Effector memory CD8-positive, alpha-beta T cell (primary cell): ENCODE measurements at regions not wholly inside any gene's neighbourhood (a gene's known extent, or its start where the extent isn't known, plus 50 kb on each side); places are given as distances from the start of the nearest gene placed in this dataset.

ENCODE experiments used
- ATAC-seq: fragments of 150-1000 bp; cut with Tn5 transposase; replicated peaks from 2 replicates; pipeline ENCODE4 v1.10.0; 2021; ENCODE audit warnings: mild to moderate bottlenecking, moderate library complexity
- DNase-seq, 3 experiments: peaks; one replicate each; pipeline ENCODE4 v3.0.0; 2021
- H3K27ac Mint-ChIP-seq, 2 donors: one replicate each; pipeline ENCODE4 v1.8.0; 2022; ENCODE audit warnings: mild to moderate bottlenecking in 2 of 2, mixed read lengths in 2 of 2, moderate library complexity in 2 of 2
- H3K27me3 Mint-ChIP-seq, 2 donors: one replicate each; pipeline ENCODE4 v1.8.0; 2022; ENCODE audit warnings: mixed read lengths in 2 of 2
- H3K36me3 Mint-ChIP-seq: one replicate; pipeline ENCODE4 v1.8.0; 2022; ENCODE audit warnings: mild to moderate bottlenecking, moderate library complexity, mixed read lengths; ENCODE audit not compliant: insufficient read depth
- H3K4me1 Mint-ChIP-seq, 2 donors: one replicate each; pipeline ENCODE4 v1.8.0; 2022; ENCODE audit warnings: low read depth in 2 of 2, mixed read lengths in 2 of 2
- H3K4me3 Mint-ChIP-seq, 2 donors: one replicate each; pipeline ENCODE4 v1.8.0; 2022; ENCODE audit warnings: mild to moderate bottlenecking in 2 of 2, mixed read lengths in 2 of 2, moderate library complexity in 2 of 2
- H3K9me3 Mint-ChIP-seq, 2 donors: one replicate each; pipeline ENCODE4 v1.8.0; 2022; ENCODE audit warnings: mixed read lengths in 2 of 2

- no peaks in the 10 kb centered on the region for H3K36me3 Mint-ChIP-seq
- ATAC-seq (no peak), DNase-seq (no peak)
- H3K9me3 Mint-ChIP-seq: peaks cover 0 to 2% of the 10 kb centered on the region in 2 donors
- no peak overlapping the region for H3K4me3 Mint-ChIP-seq
- no peaks in the 10 kb centered on the region for H3K4me1 Mint-ChIP-seq
- no peak overlapping the region for H3K27ac Mint-ChIP-seq
- H3K27me3 Mint-ChIP-seq: peaks cover 0 to 4% of the 10 kb centered on the region in 2 donors
Observed at GRCh38 chr3:64353226-64353625, 128.0 kb upstream of the PRICKLE2 start.

GRCh38 chr3:64352639-64352992 is 127.3 kb upstream of the PRICKLE2 start:
- Mint-ChIP-seq H3K4me3 (no peak overlapping the region), H3K9me3 (peaks cover 0 to 2% of the 10 kb centered on the region in 2 donors), H3K27me3 (peaks cover 0 to 7% of the 10 kb centered on the region in 2 donors), H3K36me3 (no peaks in the 10 kb centered on the region), H3K4me1 (no peaks in the 10 kb centered on the region), H3K27ac (no peak overlapping the region)
- DNase-seq (no peak), ATAC-seq (no peak)

DNA sequence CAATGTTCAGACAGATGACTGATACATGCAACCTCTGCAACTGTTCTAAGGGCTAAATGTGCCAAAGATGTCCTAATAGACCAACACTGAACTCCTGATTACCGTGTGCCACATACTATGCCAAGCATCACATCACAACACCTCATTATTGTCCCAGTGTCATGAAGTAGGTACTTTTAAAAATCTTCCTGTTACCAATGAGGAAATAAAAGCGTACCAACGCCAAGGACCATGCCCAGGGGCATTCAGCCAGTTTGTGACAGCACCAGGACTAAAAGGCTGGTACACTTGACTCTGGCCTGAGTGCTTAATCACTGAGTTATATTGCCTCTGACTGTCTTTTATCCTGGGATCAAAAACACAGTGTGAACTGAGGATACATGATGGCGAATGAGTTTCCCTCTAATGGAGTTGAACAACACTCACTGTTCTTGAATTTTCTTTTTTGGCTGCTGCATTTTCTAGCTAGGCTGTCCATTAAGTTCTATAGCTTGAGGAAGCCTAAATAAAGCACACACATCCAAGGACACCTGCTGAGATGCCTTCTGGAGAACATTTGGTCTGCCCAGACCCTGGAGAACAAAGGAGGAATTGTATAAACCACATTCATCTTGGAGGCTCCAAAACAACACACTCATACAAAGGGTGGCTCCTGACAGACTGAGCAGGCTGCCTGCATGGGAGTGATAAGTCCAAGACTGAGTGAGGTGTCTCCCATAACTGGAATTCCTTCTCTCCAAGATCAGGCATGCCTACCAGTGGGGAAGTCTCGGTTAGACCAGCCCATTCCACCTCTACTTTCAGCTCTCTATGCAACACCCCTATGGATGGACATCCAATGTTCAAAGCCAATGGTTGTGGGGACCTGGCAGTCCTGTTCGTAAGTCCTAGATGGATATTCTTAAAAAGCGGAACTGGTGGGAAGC is 126.7 kb upstream of the PRICKLE2 start:
- H3K27me3 Mint-ChIP-seq: peaks cover 0 to 7% of the 10 kb centered on the region in 2 donors
- no peak overlapping the region for H3K27ac Mint-ChIP-seq
- no peaks in the 10 kb centered on the region for H3K9me3 Mint-ChIP-seq
- H3K36me3 Mint-ChIP-seq: no peaks in the 10 kb centered on the region
- no peak for DNase-seq
- ATAC-seq: no peak
- H3K4me1 Mint-ChIP-seq: no peaks in the 10 kb centered on the region
- H3K4me3 Mint-ChIP-seq: no peak overlapping the region

- H3K4me1 Mint-ChIP-seq: no peaks in the 10 kb centered on the region
- H3K4me3 Mint-ChIP-seq: no peak overlapping the region
- H3K36me3 Mint-ChIP-seq: no peaks in the 10 kb centered on the region
- H3K9me3 Mint-ChIP-seq: peaks cover 0 to 5% of the 10 kb centered on the region in 2 donors
- H3K27ac Mint-ChIP-seq: no peak overlapping the region
- no peak for DNase-seq
- ATAC-seq: no peak
- H3K27me3 Mint-ChIP-seq: peaks cover 7 to 8% of the 10 kb centered on the region in 2 donors
Observed at GRCh38 chr3:64349551-64349950, 124.3 kb upstream of the PRICKLE2 start.

DNA sequence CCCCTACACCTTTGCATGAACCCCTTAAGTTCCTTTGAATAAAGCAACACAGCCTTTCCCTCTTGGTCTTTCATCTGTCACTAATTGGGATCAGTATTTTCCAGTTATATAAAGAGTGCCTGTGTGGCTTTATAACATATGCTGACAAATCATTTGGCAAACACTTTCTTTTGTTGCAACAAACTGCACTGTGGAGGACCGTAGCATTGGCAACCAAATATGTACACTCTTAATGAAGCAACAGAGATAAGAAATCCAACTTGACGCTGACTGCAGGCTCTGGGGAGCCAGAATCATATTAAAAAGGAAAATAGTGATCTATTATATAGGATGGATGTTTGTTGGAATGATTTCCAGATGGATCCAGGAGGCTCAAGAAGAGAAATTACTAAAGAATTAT is 120.1 kb upstream of the PRICKLE2 start:
- DNase-seq (no peak), ATAC-seq (no peak)
- Mint-ChIP-seq H3K27me3 (peaks cover 7 to 8% of the 10 kb centered on the region in 2 donors), H3K27ac (no peak overlapping the region), H3K4me3 (no peak overlapping the region), H3K4me1 (no peaks in the 10 kb centered on the region), H3K9me3 (peaks cover 0 to 5% of the 10 kb centered on the region in 2 donors), H3K36me3 (no peaks in the 10 kb centered on the region)

DNA sequence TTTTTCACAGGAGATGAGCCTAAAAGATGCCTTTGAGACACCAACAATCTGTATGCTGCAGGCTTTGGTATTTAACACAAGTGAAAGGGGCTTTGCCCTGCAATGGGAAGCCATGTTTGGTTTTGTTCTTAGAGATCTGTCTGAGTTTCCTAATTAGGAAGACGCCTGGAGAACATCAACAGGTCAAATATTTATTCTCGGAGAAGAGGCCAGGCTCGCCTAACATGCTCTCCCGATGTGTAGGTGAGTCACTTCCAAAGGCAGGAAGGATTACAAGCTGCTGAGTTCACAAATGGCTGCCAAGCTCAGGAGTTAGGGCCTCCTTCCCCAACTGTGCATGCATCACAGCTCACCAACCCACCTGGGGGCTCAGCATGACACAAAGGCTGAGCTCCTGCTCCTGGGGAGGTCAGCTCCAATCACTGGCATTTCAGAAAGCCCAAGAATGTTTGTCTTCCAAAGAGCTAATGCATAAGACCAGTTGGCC is 119.5 kb upstream of the PRICKLE2 start:
- H3K36me3 Mint-ChIP-seq: no peaks in the 10 kb centered on the region
- no peak overlapping the region for H3K27ac Mint-ChIP-seq
- peaks cover 0 to 5% of the 10 kb centered on the region in 2 donors for H3K9me3 Mint-ChIP-seq
- H3K27me3 Mint-ChIP-seq: peaks cover 7 to 8% of the 10 kb centered on the region in 2 donors
- no peaks in the 10 kb centered on the region for H3K4me1 Mint-ChIP-seq
- DNase-seq (no peak), ATAC-seq (no peak)
- H3K4me3 Mint-ChIP-seq: no peak overlapping the region

DNA sequence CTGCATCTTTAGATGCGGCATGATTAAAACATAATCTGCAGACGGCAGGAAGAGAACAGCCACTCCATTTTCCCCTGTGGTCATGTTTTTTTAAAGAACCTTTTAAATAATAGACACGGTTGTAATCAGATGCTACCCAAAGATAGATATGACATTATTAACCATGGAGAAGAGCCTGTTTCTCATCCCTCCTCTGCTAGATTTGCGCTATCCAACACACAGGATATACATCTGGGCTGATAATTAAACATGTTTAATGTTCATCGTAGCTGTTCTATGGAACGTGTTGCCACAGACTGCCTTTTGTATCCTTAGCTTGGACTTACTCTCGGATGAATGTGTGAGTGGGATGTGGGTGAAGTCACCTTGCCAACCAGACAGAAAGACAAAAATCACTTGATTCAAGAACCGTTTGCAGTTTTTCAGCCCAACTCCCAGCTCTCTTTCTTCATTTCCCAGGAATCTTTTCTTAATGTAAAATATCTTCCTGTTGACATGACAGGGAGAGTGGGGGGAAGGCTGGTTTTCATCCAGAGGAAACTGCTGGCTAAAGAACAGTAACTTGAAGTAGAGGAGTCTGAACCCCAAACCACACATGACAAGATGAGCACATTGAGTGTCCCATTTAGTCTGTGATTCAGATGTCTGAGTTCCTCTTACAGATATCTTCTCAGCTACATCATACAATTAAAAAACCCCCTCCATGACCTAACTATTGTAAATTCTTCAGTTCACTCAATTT is 118.6 kb upstream of the PRICKLE2 start:
- Mint-ChIP-seq H3K4me1 (no peaks in the 10 kb centered on the region), H3K36me3 (no peaks in the 10 kb centered on the region), H3K27ac (no peak overlapping the region), H3K4me3 (no peak overlapping the region), H3K27me3 (peaks cover 7 to 8% of the 10 kb centered on the region in 2 donors), H3K9me3 (peaks cover 5 to 7% of the 10 kb centered on the region in 2 donors)
- DNase-seq (no peak), ATAC-seq (no peak)

DNA sequence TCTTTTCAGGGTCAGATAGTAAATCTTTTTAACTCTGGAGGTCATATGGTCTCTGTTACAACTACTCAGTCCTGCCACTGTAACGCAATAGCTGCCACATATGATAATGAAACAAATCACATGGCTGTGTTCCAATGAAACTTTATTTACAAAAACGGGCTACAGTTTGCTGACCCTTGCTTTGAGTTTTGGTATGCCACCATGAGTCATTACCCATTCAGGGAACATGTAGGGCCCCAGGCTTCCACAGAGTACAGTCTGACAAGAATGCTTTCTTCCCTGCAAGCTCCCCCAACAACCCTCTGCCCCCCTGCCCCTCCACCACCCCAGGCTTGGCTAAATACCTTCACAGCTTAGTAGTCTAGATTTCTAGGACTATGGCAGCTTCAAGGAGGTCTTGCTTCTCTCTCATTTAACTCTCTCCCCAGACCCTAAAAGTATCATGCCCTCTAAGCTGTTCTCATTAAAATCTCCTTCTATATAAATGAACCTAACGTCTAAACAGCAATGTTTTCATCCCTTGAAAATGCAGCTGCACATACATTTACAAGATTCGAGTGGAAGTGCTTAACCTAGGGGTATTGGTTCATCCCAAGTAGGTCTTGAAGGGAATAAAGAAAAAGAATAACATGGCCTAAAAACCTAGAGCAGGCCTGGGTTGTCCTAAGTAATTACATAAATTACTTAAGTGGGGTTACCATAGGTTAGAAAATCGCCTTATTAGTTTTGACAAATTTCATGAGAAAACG is 117.8 kb upstream of the PRICKLE2 start:
- Mint-ChIP-seq H3K36me3 (no peaks in the 10 kb centered on the region), H3K4me3 (no peak overlapping the region), H3K4me1 (no peaks in the 10 kb centered on the region), H3K27me3 (peaks cover 2 to 8% of the 10 kb centered on the region in 2 donors), H3K27ac (no peak overlapping the region), H3K9me3 (peaks cover 5 to 8% of the 10 kb centered on the region in 2 donors)
- no peak for ATAC-seq
- no peak for DNase-seq

DNA sequence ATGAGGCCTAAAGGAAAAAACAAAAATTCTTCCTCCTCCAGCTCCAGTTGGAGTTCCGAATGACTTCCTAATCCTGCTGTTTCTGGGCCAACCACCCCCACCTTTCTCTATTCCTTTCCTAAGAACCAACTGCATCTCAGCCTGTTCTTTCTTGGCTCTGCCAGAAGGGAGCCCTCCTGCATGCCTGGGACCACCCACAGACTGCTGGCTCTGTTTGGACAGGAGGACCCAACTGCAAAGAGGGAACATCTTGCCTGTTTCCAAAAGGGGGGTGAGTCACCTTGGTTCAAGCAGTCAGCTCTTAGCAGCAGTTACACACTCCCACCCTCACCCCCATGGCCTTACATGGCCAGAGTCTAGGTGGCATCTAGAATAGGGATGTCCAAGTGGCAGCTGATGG is 116.0 kb upstream of the PRICKLE2 start:
- ATAC-seq: no peak

GRCh38 chr3:64340641-64341101 is 115.4 kb upstream of the PRICKLE2 start:
- Mint-ChIP-seq H3K36me3 (no peaks in the 10 kb centered on the region), H3K27me3 (no peaks in the 10 kb centered on the region), H3K4me1 (no peaks in the 10 kb centered on the region), H3K4me3 (no peak overlapping the region), H3K27ac (no peak overlapping the region), H3K9me3 (peaks cover 0 to 8% of the 10 kb centered on the region in 2 donors)
- no peak for ATAC-seq
- DNase-seq: no peak

More for the DNA sequence above, 116.0 kb upstream of the PRICKLE2 start:
- no peaks in the 10 kb centered on the region for H3K4me1 Mint-ChIP-seq
- no peak overlapping the region for H3K27ac Mint-ChIP-seq
- peaks cover 0 to 5% of the 10 kb centered on the region in 2 donors for H3K27me3 Mint-ChIP-seq
- H3K4me3 Mint-ChIP-seq: no peak overlapping the region
- H3K36me3 Mint-ChIP-seq: no peaks in the 10 kb centered on the region
- peaks cover 4 to 8% of the 10 kb centered on the region in 2 donors for H3K9me3 Mint-ChIP-seq
- DNase-seq: no peak

DNA sequence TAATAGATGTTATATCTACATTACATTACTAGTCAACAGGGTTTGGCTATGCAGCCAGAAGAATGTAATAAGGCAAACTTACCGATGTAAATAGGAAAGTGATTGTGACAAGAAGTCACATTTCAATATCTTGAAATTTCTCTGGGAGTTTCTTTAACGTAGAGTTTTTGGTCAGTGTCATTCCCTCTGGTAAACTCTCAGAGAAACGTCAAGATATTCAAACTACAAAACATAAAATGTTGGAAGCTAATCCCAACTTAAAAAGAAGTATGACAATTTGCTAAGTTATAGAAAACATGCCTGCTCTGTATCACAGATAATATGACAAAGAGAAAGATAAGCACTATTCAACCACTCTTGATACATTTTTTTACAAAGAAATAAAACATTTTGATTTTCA is 111.2 kb upstream of the PRICKLE2 start:
- peaks cover 0 to 8% of the 10 kb centered on the region in 2 donors for H3K9me3 Mint-ChIP-seq
- H3K36me3 Mint-ChIP-seq: no peaks in the 10 kb centered on the region
- no peaks in the 10 kb centered on the region for H3K4me1 Mint-ChIP-seq
- no peaks in the 10 kb centered on the region for H3K27me3 Mint-ChIP-seq
- no peak overlapping the region for H3K27ac Mint-ChIP-seq
- no peak for ATAC-seq
- H3K4me3 Mint-ChIP-seq: no peak overlapping the region
- DNase-seq: no peak

- no peak for ATAC-seq
- no peaks in the 10 kb centered on the region for H3K27me3 Mint-ChIP-seq
- no peak overlapping the region for H3K27ac Mint-ChIP-seq
- DNase-seq: no peak
- peaks cover 0 to 7% of the 10 kb centered on the region in 2 donors for H3K9me3 Mint-ChIP-seq
- H3K4me1 Mint-ChIP-seq: no peaks in the 10 kb centered on the region
- no peak overlapping the region for H3K4me3 Mint-ChIP-seq
- no peaks in the 10 kb centered on the region for H3K36me3 Mint-ChIP-seq
Observed at GRCh38 chr3:64332459-64333350, 107.4 kb upstream of the PRICKLE2 start.
